HG03432 (cell line): ENCODE measurements at regions not wholly inside any gene's neighbourhood (a gene's known extent, or its start where the extent isn't known, plus 50 kb on each side); places are given as distances from the start of the nearest gene placed in this dataset.

Source experiments
- ATAC-seq: cut with Tn5 transposase; IDR thresholded peaks from one replicate; pipeline ENCODE4 v1.9.1; 2021; ENCODE audit warnings: mild to moderate bottlenecking, moderate library complexity; ENCODE audit not compliant: unreplicated experiment

GRCh38 chr14:89500303-89500702 lies 83.3 kb upstream of the FOXN3 start:
- no peak for ATAC-seq

- ATAC-seq, result no peak
Observed at GRCh38 chr14:89498878-89499277, 81.8 kb upstream of the FOXN3 start.

- ATAC-seq, result no peak
Observed at GRCh38 chr14:89495718-89496117, 78.7 kb upstream of the FOXN3 start.

- peak; percentile 98 for ATAC-seq
Observed at GRCh38 chr14:89493877-89494634, 77.0 kb upstream of the FOXN3 start.

GRCh38 chr14:89493406-89493805 lies 76.4 kb upstream of the FOXN3 start:
- ATAC-seq, result no peak

GRCh38 chr14:89491711-89492381 lies 74.8 kb upstream of the FOXN3 start:
- no peak for ATAC-seq

- no peak for ATAC-seq
Observed at GRCh38 chr14:89490466-89490865, 73.4 kb upstream of the FOXN3 start.

GRCh38 chr14:89489761-89490437 lies 72.9 kb upstream of the FOXN3 start:
- no peak for ATAC-seq

GRCh38 chr14:89486961-89487360 lies 69.9 kb upstream of the FOXN3 start:
- ATAC-seq, result no peak

- no peak for ATAC-seq
Observed at GRCh38 chr14:89486505-89486904, 69.5 kb upstream of the FOXN3 start.

- ATAC-seq, result no peak
Observed at GRCh38 chr14:89485264-89485663, 68.2 kb upstream of the FOXN3 start.

GRCh38 chr14:89484051-89484844 lies 67.2 kb upstream of the FOXN3 start:
- no peak for ATAC-seq

GRCh38 chr14:89481196-89481595 lies 64.2 kb upstream of the FOXN3 start:
- no peak for ATAC-seq

GRCh38 chr14:89480278-89480677 lies 63.2 kb upstream of the FOXN3 start:
- ATAC-seq, result no peak

- ATAC-seq, result no peak
Observed at GRCh38 chr14:89479802-89480201, 62.8 kb upstream of the FOXN3 start.

GRCh38 chr14:89477391-89477790 lies 60.4 kb upstream of the FOXN3 start:
- no peak for ATAC-seq

GRCh38 chr14:89476354-89476896 lies 59.4 kb upstream of the FOXN3 start:
- no peak for ATAC-seq

- no peak for ATAC-seq
Observed at GRCh38 chr14:89474464-89474863, 57.4 kb upstream of the FOXN3 start.

- no peak for ATAC-seq
Observed at GRCh38 chr14:89473989-89474388, 57.0 kb upstream of the FOXN3 start.

GRCh38 chr14:89473569-89473968 lies 56.5 kb upstream of the FOXN3 start:
- ATAC-seq, result no peak

GRCh38 chr14:89470401-89470800 lies 53.4 kb upstream of the FOXN3 start:
- ATAC-seq, result no peak
